GM18517 (cell line): ENCODE measurements at regions not wholly inside any gene's neighbourhood (a gene's known extent, or its start where the extent isn't known, plus 50 kb on each side); places are given as distances from the start of the nearest gene placed in this dataset.
"Not testable (repeated sequence)": the region's sequence is repeated elsewhere in the genome, so short reads cannot be mapped to it uniquely, and the experiment has no call there.

Experiments
- ATAC-seq: cut with Tn5 transposase; IDR thresholded peaks from one replicate; pipeline ENCODE4 v1.9.1; 2021; ENCODE audit warnings: mild to moderate bottlenecking, moderate library complexity; ENCODE audit not compliant: unreplicated experiment

DNA sequence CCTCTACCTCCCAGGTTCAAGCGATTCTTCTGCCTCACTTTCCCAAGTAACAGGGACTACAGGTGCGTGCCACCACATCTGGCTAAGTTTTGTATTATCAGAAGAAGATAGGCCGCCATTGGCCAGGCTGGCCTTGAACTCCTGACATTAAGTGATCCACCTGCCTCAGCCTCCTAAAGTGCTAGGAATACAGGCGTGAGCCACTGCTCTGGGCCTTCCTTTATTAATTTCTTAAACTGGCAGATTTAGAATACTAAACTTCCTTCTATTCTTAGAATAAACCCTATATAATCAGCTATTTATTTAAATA lies 86.6 kb downstream of the HFE start:
- no peak for ATAC-seq

DNA sequence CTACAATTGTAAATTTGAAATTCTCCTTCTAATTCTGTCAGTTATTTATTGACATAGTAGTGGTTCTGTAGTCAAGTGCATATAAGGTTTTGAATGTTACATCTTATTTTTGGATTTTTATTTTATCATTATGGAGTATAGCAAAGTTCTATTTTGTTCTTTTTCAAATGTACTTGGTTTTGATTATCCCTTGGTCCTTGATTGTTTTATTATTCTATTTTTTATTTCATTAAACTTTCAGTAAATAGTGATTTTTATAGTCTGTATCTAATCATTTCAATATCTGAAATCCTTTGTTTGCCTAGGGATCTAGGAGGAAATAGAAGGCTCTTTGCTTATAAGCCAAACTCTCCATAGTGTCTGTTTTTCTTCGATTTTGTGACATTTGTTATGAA lies 87.8 kb downstream of the HFE start:
- ATAC-seq: no peak

- no peak for ATAC-seq
Measured at GRCh38 chr6:26175428-26176181, 88.4 kb downstream of the HFE start.

DNA sequence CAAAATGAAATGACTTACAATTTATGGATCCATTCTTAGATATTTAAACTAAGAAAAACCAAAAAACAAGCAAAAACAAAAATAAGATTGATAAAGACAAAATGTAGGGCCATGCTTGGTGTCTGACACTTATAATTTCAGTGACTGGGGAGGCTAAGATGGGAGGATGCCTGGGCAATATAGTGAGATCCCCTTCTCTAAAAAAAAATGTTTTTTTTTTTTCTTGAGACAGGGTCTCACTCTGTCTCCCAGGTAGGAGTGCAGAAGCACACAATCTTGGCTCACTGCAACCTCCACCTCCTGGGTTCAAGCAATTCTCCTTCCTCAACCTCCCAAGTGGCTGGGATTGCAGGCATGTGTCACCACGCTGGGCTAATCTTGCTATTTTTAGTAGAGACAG lies 92.4 kb downstream of the HFE start:
- no peak for ATAC-seq

DNA sequence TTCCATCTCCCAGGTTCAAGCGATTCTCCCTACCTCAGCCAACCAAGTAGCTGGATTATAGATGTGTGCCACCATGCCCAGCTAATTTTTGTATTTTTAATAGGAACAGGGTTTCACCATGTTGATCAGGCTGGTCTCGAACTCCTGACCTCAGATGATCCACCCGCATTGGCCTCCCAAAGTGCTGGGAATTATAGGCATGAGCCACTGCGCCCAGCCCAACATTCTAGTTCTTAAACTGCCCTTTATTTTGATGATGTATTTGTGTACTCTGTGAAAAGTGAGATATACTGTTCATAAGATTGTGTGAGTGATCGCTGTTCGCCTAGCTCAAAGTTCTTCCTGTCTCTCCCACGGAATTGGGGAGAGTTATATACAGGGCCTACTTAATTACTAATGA lies 93.1 kb downstream of the HFE start:
- no peak for ATAC-seq

DNA sequence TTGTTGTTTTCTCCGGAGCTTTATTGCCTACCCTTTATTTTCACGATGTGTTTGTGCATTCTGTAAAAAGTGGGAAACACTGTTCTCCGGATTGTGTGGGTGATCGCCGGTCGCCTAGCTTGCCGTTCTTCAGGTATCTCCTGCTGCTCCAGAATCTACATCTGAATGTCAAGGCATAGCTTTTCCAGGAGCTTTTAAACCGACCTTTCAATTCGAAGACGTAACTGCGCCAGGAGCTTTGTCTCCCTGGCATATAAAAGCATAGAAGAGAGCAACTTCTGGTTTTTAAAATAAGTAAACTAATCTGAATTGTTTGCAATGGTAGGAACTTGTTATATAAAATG lies 96.0 kb downstream of the HFE start:
- ATAC-seq: no peak

- no peak for ATAC-seq
Measured at GRCh38 chr6:26183581-26184366, 96.5 kb downstream of the HFE start.

- no peak for ATAC-seq
Measured at GRCh38 chr6:26184367-26184891, 97.2 kb downstream of the HFE start.

GRCh38 chr6:26185004-26185403 lies 97.8 kb downstream of the HFE start:
- no peak for ATAC-seq

DNA sequence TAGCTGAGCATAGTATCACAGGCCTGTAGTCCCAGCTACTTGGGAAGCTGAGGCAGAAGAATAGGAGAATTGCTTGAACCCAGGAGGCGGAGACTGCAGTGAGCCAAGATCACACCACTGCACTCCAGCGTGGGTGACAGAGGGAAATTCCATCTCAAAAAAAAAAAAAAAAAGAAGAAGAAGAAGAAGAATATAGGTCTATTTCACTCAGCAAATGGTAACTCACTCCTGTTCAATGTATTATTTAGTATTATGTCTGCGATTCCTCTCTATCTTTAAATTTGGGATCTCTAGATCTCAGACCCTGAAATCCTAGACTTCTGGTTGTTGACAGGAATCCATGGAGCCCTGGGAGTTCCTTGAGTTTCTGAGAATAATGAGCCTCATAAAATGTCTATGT lies 98.6 kb downstream of the HFE start:
- no peak for ATAC-seq

GRCh38 chr6:26186652-26187051 lies 99.4 kb downstream of the HFE start:
- ATAC-seq: no peak

GRCh38 chr6:26187292-26187691 lies 100.1 kb downstream of the HFE start:
- ATAC-seq: no peak

DNA sequence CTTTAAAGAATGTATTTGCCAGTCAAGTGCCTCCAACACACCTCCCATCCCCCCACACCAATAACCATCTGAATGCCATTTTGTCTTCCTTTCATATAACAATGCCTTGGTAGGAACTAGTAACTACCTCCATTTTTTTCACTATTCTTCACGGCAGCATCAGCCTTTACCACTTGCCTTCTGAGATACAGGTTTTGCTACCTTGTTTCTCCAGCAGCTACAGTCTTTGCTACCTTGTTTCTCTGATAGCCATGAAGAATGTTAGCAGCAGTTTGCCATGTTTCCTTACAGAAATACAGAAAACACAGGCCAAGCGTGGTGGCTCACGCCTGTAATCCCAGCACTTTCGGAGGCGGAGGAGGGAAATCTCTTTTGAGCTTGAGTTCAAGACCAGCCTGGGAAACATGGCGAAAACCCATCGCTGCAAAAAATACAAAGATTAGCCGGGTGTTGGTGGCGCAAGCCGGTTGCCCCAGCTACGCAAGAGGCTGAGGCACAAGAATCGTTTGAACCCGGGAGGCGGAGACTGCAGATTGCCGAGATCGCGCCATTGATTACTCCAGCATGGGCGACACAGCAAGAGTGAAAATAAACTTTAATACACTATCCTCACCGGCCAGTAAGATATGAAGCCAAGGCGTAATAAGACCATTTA lies 100.9 kb downstream of the HFE start:
- peak; percentile 18 for ATAC-seq

DNA sequence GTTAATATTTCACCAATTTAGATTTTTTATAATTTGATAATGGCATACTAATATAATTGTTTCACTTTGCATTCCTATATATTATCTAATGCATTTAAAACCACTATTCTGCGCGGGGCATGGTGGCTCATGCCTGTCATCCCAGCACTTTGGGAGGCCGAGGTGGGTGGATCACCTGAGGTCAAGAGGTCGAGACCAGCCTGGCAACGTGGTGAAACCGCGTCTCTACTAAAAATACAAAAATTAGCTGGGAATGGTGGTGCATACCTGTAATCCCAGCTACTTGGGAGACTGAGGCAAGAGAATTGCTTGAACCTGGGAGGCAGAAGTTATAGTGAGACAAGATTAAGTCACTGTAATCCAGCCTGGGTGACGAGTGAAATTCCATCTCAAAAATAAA lies 104.3 kb downstream of the HFE start:
- ATAC-seq: not testable (repeated sequence)

GRCh38 chr6:26193467-26194328 lies 106.5 kb downstream of the HFE start:
- no peak for ATAC-seq

GRCh38 chr6:26194329-26194701 lies 107.1 kb downstream of the HFE start:
- no peak for ATAC-seq

DNA sequence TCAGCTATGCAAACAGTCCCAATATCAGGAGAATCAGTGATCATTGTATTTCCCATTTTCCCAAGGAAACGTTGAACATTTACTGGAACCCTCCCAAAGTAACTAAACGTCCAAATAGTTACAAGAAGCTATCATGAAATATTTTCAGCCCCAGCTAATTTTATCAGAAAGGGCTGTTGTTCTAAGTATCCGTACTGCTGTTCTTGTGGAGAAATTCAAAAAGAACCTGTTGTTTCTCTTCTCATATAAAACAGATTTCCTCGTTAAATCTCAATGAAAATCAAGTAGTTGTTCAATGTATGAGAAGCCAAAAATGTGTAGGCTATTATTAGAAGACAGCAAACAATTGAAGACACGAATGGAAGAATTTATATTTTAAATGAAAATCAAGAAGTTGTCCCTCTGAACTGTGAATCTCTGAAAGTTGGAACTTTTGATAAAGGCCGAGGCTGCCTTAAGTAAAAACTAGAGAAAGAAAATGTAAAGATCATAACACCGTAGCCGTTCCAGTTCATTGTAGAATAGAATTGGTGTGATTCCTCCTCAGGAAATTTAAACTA lies 107.7 kb downstream of the HFE start:
- ATAC-seq: no peak

GRCh38 chr6:26195376-26195923 lies 108.2 kb downstream of the HFE start:
- peak; percentile 30 for ATAC-seq

- no peak for ATAC-seq
Measured at GRCh38 chr6:26195924-26196845, 109.0 kb downstream of the HFE start.
